ENCODE measurements at regions not wholly inside any gene's neighbourhood (a gene's known extent, or its start where the extent isn't known, plus 50 kb on each side); places are given as distances from the start of the nearest gene placed in this dataset.

DNA sequence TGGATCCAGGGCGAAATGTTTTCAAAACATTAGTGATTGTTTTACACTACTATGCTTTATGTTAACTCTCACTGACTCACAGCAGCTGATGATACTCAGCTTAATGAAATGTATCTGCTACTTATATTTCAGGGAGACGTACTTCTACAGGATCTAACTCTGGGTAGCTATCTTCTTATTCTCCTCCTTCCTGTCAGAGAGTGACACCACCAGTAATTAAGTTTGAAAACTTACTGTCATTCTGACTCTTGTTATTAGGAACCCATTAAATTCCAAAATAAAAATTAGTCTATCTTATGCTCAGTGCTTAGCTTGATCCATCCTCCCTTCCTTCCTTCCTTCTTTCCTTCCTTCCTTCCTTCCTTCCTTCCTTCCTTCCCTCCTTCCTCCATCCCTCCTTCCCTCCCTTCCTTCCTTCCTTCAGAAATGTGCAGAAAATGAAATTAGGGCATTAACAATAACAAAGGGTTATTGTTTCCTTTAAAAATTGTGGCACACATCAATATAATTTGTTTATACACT lies 441.1 kb downstream of the MEIS1 start:
- Histone ChIP-seq H3K27me3 (ENCODE audit: control insufficient read depth, insufficient read depth, low read length) (no peaks in the 10 kb centered on the region), H3K9me3 (ENCODE audit: control insufficient read depth, insufficient read depth, low read length) (no peaks in the 10 kb centered on the region), H3K4me3 (ENCODE audit: low read length) (no peak overlapping the region), H3K4me1 (ENCODE audit: control insufficient read depth, insufficient read depth, low read length) (no peaks in the 10 kb centered on the region), H3K36me3 (ENCODE audit: control insufficient read depth, insufficient read depth, low read length) (no peaks in the 10 kb centered on the region), H3K27ac (ENCODE audit: low read length) (no peak overlapping the region)
- no CpG with 5 or more reads among the region's 2 CpGs for WGBS (ENCODE audit: insufficient coverage, insufficient read length)
- no peak for DNase-seq (ENCODE audit: low read depth, low spot score)

DNA sequence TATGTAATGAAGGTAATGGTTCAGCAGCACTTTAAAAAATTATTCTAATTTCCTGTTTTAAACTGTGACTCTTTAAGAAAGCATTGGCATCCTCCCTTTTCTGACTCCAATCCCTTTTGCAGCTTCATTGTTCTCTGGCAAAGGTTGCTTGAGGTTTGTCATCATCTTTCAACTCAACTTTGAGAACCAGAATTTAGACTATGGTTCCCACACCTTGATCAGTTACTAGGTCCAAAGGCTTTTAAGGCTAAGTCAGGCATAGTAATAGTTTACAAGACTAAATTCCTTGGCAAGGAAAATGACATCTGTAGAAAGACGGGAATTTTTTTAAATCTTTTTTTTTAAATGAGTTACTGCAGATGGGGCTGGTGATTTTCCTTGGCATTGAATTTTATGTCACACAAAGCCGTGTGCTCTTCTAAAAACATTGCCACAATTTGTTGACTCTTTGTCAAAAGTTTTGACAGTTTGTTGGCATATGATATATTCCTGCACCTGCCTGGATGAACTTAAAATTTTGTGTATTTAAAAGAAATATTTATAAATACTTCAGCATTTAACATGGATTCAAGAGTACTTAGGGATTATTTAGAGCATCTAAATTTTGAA lies 451.0 kb downstream of the MEIS1 start:
- DNase-seq (ENCODE audit: low read depth, low spot score): no peak
- no peaks in the 10 kb centered on the region for H3K9me3 ChIP-seq (ENCODE audit: control insufficient read depth, insufficient read depth, low read length)
- H3K4me3 ChIP-seq (ENCODE audit: low read length): no peak overlapping the region
- no CpG with 5 or more reads among the region's 2 CpGs for WGBS (ENCODE audit: insufficient coverage, insufficient read length)
- H3K4me1 ChIP-seq (ENCODE audit: control insufficient read depth, insufficient read depth, low read length): no peaks in the 10 kb centered on the region
- no peaks in the 10 kb centered on the region for H3K36me3 ChIP-seq (ENCODE audit: control insufficient read depth, insufficient read depth, low read length)
- H3K27ac ChIP-seq (ENCODE audit: low read length): no peak overlapping the region
- no peaks in the 10 kb centered on the region for H3K27me3 ChIP-seq (ENCODE audit: control insufficient read depth, insufficient read depth, low read length)

DNA sequence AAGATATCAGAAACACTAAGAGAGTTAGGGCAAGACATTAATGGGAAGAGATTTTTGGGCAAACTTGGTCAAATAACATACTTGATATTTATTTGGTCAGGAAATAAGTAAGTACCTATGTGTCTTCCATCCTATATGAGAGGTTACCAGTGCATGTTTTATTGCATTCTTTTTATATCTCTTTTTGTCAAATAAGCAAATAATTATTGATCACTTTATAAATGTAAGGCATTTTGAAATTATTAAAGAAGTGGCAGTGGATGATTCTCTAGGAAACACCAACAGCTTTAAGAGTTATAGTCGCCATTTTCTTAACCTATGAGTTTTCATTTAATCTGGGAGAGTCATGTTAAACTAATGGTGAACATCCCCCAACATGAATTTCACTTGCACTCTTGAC lies 453.3 kb downstream of the MEIS1 start:
- H3K9me3 ChIP-seq (ENCODE audit: control insufficient read depth, insufficient read depth, low read length): no peaks in the 10 kb centered on the region
- no peaks in the 10 kb centered on the region for H3K4me1 ChIP-seq (ENCODE audit: control insufficient read depth, insufficient read depth, low read length)
- H3K27ac ChIP-seq (ENCODE audit: low read length): no peak overlapping the region
- H3K4me3 ChIP-seq (ENCODE audit: low read length): no peak overlapping the region
- WGBS (ENCODE audit: insufficient coverage, insufficient read length): no CpG with 5 or more reads among the region's 1 CpG
- H3K27me3 ChIP-seq (ENCODE audit: control insufficient read depth, insufficient read depth, low read length): no peaks in the 10 kb centered on the region
- DNase-seq (ENCODE audit: low read depth, low spot score): no peak
- H3K36me3 ChIP-seq (ENCODE audit: control insufficient read depth, insufficient read depth, low read length): no peaks in the 10 kb centered on the region

DNA sequence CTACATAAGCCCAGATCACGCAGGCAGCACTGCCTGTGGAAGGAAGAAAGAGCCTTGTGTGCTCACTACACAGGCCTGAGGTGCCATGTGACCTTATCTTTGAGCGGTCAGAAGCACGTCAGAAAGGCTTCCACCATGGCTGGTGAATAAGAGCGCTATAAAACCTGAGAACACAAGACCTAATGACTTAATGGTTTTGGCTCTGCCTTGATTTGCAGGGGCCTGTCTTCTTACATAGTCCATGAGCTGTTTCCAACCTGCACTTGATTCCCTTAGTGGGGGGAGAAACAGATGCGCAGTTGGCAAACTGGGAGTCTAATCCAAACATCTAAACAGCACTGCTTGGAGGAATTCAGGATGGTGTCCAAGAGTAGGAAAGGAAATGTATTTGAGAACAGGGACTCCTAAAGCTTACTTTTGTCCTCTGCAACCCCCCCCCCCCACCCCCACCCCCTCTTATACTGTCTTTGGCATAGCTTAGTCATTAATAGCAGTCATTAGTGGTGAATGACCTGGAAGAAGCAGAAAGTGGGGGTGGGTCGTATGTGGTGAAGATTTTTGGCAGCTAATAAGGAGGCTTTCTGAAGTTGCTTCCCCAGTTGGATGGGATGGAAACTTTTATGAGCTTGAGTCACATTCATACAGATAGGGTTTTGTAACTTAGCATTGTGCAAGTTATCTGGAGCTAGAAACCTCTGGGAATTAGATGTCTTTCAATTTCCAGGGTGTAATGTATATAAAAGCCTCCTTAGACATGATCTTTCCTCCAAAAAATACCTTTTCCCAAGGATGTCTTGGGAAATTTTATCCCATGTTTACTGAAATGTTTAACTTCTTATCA lies 454.1 kb downstream of the MEIS1 start:
- Histone ChIP-seq H3K36me3 (ENCODE audit: control insufficient read depth, insufficient read depth, low read length) (no peaks in the 10 kb centered on the region), H3K9me3 (ENCODE audit: control insufficient read depth, insufficient read depth, low read length) (no peaks in the 10 kb centered on the region), H3K27me3 (ENCODE audit: control insufficient read depth, insufficient read depth, low read length) (no peaks in the 10 kb centered on the region), H3K4me3 (ENCODE audit: low read length) (no peak overlapping the region), H3K4me1 (ENCODE audit: control insufficient read depth, insufficient read depth, low read length) (no peaks in the 10 kb centered on the region), H3K27ac (ENCODE audit: low read length) (no peak overlapping the region)
- WGBS (ENCODE audit: insufficient coverage, insufficient read length): no CpG with 5 or more reads among the region's 6 CpGs
- no peak for DNase-seq (ENCODE audit: low read depth, low spot score)

DNA sequence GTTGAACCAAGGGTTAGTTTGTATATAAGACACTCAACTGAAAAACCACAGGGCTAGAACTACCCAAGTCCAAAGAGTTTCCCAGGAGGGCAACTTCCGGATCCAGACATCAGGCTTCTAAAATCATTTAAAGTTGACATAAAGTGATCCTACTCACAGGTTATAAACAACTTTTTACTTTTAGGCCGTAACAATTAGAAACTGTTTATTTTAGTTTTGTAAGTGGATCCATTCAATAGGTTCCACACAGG lies 454.6 kb downstream of the MEIS1 start:
- Histone ChIP-seq H3K27me3 (ENCODE audit: control insufficient read depth, insufficient read depth, low read length) (no peaks in the 10 kb centered on the region), H3K36me3 (ENCODE audit: control insufficient read depth, insufficient read depth, low read length) (no peaks in the 10 kb centered on the region), H3K4me1 (ENCODE audit: control insufficient read depth, insufficient read depth, low read length) (no peaks in the 10 kb centered on the region), H3K9me3 (ENCODE audit: control insufficient read depth, insufficient read depth, low read length) (no peaks in the 10 kb centered on the region), H3K27ac (ENCODE audit: low read length) (no peak overlapping the region), H3K4me3 (ENCODE audit: low read length) (no peak overlapping the region)
- no CpG with 5 or more reads among the region's 2 CpGs for WGBS (ENCODE audit: insufficient coverage, insufficient read length)
- DNase-seq (ENCODE audit: low read depth, low spot score): no peak

DNA sequence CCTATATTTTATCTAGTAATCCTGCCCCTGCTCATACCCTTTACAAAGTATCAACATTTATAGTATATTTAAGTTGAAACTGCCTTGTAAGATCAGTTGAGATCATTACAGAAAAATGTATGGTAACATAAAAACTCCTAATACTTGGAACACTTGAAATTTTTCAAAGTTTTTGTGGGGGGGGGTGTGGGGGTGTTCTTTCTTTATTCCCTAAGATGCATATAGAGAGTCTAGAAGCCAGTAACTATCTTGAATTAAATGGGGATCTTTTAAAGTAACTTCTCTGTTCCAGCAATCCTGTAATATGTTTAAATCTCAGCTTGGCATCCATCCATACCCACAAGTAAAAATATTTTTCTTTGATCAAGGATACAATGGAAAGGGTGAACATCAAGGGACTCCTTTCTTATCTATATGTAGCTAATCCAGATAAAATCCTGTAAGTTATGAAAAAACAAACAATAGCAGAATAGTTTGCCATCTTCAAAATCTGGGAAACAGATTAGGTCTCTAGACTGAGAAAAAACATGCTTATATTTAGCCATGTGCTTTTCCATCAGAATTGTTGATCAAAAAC lies 455.3 kb downstream of the MEIS1 start:
- H3K36me3 ChIP-seq (ENCODE audit: control insufficient read depth, insufficient read depth, low read length): no peaks in the 10 kb centered on the region
- no peaks in the 10 kb centered on the region for H3K4me1 ChIP-seq (ENCODE audit: control insufficient read depth, insufficient read depth, low read length)
- H3K27me3 ChIP-seq (ENCODE audit: control insufficient read depth, insufficient read depth, low read length): no peaks in the 10 kb centered on the region
- H3K4me3 ChIP-seq (ENCODE audit: low read length): no peak overlapping the region
- no peak for DNase-seq (ENCODE audit: low read depth, low spot score)
- no peaks in the 10 kb centered on the region for H3K9me3 ChIP-seq (ENCODE audit: control insufficient read depth, insufficient read depth, low read length)
- no peak overlapping the region for H3K27ac ChIP-seq (ENCODE audit: low read length)

DNA sequence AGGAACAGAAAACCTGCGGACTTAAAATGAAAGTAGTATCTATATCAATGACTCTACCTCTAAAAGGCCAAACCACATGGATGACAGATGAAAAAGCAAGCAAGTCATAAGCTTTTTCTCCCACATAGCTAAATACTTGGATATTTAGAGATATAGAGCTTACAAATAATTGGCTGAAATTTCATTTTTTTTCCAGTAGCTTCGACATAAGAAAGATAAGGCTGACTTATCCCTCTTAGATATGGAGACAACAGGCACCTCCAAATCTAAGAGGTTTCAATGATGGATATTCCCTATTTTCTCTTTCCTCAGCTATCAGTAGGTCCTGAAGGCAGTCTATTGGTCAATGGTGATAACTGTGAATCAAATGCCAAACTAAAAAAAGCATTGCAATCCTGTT lies 460.3 kb downstream of the MEIS1 start:
- Histone ChIP-seq H3K4me1 (ENCODE audit: control insufficient read depth, insufficient read depth, low read length) (no peaks in the 10 kb centered on the region), H3K9me3 (ENCODE audit: control insufficient read depth, insufficient read depth, low read length) (no peaks in the 10 kb centered on the region), H3K4me3 (ENCODE audit: low read length) (no peak overlapping the region), H3K27ac (ENCODE audit: low read length) (no peak overlapping the region), H3K36me3 (ENCODE audit: control insufficient read depth, insufficient read depth, low read length) (no peaks in the 10 kb centered on the region), H3K27me3 (ENCODE audit: control insufficient read depth, insufficient read depth, low read length) (no peaks in the 10 kb centered on the region)
- DNase-seq (ENCODE audit: low read depth, low spot score): no peak
- no CpG with 5 or more reads among the region's 2 CpGs for WGBS (ENCODE audit: insufficient coverage, insufficient read length)

DNA sequence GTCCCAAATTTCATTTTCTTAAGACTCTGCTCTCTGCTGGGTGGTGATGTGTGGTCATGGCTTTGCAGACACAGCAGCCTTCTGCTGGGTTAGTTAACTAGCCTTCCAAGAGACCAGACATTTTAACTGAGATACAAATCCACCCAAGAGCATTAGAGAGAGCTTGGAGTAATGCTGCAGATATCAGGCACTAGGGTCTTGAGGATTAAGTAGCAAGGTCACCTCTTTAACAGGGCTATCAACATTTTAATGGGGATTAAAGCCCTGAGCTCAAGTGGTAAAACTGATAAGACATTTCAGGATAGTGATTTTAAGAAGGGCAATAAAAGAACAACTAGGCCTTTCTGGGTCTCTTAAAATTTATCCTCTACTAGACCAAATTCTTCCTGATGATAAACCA lies 461.2 kb downstream of the MEIS1 start:
- no peaks in the 10 kb centered on the region for H3K4me1 ChIP-seq (ENCODE audit: control insufficient read depth, insufficient read depth, low read length)
- no peak for DNase-seq (ENCODE audit: low read depth, low spot score)
- H3K4me3 ChIP-seq (ENCODE audit: low read length): no peak overlapping the region
- H3K27me3 ChIP-seq (ENCODE audit: control insufficient read depth, insufficient read depth, low read length): no peaks in the 10 kb centered on the region
- H3K27ac ChIP-seq (ENCODE audit: low read length): no peak overlapping the region
- H3K9me3 ChIP-seq (ENCODE audit: control insufficient read depth, insufficient read depth, low read length): no peaks in the 10 kb centered on the region
- H3K36me3 ChIP-seq (ENCODE audit: control insufficient read depth, insufficient read depth, low read length): no peaks in the 10 kb centered on the region

DNA sequence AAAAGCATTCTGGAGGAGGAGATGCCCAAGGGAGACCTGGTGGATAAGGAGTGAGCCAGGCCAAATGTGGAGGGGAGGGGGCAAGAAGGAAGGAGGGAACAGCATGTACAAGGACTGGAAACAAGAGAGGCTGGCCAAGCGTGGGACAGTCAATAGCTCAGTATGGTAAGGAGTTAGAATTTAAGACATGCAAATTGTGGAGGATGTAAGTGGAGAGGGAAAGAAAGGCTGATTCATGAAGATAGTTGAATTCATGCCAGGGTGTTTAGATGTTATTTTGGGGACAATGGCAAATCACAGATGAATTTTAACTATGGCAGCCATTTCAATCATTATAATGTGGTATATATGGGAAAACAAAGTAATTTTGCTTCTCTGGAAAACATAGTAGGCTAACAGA lies 462.3 kb downstream of the MEIS1 start:
- no peaks in the 10 kb centered on the region for H3K4me1 ChIP-seq (ENCODE audit: control insufficient read depth, insufficient read depth, low read length)
- WGBS (ENCODE audit: insufficient coverage, insufficient read length): no CpG with 5 or more reads among the region's 1 CpG
- H3K27ac ChIP-seq (ENCODE audit: low read length): no peak overlapping the region
- no peaks in the 10 kb centered on the region for H3K27me3 ChIP-seq (ENCODE audit: control insufficient read depth, insufficient read depth, low read length)
- DNase-seq (ENCODE audit: low read depth, low spot score): no peak
- H3K9me3 ChIP-seq (ENCODE audit: control insufficient read depth, insufficient read depth, low read length): no peaks in the 10 kb centered on the region
- no peak overlapping the region for H3K4me3 ChIP-seq (ENCODE audit: low read length)
- no peaks in the 10 kb centered on the region for H3K36me3 ChIP-seq (ENCODE audit: control insufficient read depth, insufficient read depth, low read length)

DNA sequence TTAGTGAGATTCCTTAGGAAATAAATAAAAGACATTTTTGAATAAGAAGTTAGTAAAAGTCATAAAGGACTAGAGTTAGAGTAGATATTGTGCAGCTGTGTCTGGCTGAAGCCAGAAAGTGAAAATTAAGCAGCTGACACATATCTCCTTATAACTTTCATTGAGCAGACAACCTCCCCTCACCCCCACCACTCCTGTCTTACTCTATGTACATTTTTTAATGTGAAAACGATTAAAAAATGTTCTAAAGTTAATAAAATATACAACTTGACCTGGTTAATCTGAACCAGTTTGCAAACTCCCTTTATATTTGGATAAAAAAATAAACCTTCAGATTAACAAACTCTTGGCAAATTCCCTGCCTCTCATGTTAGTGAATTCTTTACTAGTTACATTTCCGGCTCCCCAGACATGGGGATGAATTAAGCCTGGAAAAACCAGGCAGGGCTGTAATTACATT lies 462.8 kb downstream of the MEIS1 start:
- H3K27me3 ChIP-seq (ENCODE audit: control insufficient read depth, insufficient read depth, low read length): no peaks in the 10 kb centered on the region
- H3K4me1 ChIP-seq (ENCODE audit: control insufficient read depth, insufficient read depth, low read length): no peaks in the 10 kb centered on the region
- no peaks in the 10 kb centered on the region for H3K36me3 ChIP-seq (ENCODE audit: control insufficient read depth, insufficient read depth, low read length)
- no peak overlapping the region for H3K4me3 ChIP-seq (ENCODE audit: low read length)
- no peaks in the 10 kb centered on the region for H3K9me3 ChIP-seq (ENCODE audit: control insufficient read depth, insufficient read depth, low read length)
- WGBS (ENCODE audit: insufficient coverage, insufficient read length): no CpG with 5 or more reads among the region's 2 CpGs
- no peak for DNase-seq (ENCODE audit: low read depth, low spot score)
- H3K27ac ChIP-seq (ENCODE audit: low read length): no peak overlapping the region

DNA sequence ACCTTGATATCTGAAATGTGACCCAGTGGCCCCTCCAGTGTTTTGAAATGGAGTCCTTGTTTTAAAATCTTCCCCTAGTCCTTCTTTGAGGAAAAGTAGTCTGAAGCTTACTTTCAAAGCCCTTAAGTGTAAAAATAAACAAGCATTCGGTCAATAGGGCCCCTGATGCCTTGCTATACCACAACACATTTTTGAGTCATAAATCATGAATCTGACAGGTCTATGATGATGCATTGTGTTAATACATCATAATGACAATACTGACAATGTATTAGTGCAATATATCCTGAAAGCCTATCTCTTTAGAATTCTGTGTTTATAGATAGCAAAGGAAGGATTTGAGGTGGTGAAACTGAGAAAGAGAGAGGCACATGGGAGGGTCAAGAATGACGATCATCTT lies 464.2 kb downstream of the MEIS1 start:
- no CpG with 5 or more reads among the region's 2 CpGs for WGBS (ENCODE audit: insufficient coverage, insufficient read length)
- H3K27me3 ChIP-seq (ENCODE audit: control insufficient read depth, insufficient read depth, low read length): no peaks in the 10 kb centered on the region
- H3K4me3 ChIP-seq (ENCODE audit: low read length): no peak overlapping the region
- no peak for DNase-seq (ENCODE audit: low read depth, low spot score)
- no peaks in the 10 kb centered on the region for H3K9me3 ChIP-seq (ENCODE audit: control insufficient read depth, insufficient read depth, low read length)
- H3K4me1 ChIP-seq (ENCODE audit: control insufficient read depth, insufficient read depth, low read length): no peaks in the 10 kb centered on the region
- H3K36me3 ChIP-seq (ENCODE audit: control insufficient read depth, insufficient read depth, low read length): no peaks in the 10 kb centered on the region
- H3K27ac ChIP-seq (ENCODE audit: low read length): no peak overlapping the region

All from iPS DF 6.9 (cell line).